PC-9 (cell line): ENCODE measurements at regions not wholly inside any gene's neighbourhood (a gene's known extent, or its start where the extent isn't known, plus 50 kb on each side); places are given as distances from the start of the nearest gene placed in this dataset.

ENCODE experiments used
- CTCF ChIP-seq: fragments of 200-600 bp; sonication (generic); conservative IDR thresholded peaks from 2 replicates; pipeline ENCODE4 v1.6.1; 2017; ENCODE audit warnings: mixed run types, antibody characterized with exemption, mild to moderate bottlenecking, moderate library complexity
- EZH2 ChIP-seq: fragments of 200-600 bp; sonication (generic); IDR thresholded peaks from 2 replicates; pipeline ENCODE4 v1.8.0; 2017; ENCODE audit warnings: antibody characterized with exemption, low read depth

GRCh38 chr10:65194555-65194954 is 1673.4 kb downstream of the REEP3 start:
- no peak for TF ChIP-seq CTCF
- no peak for TF ChIP-seq EZH2
